H9 (cell line): ENCODE measurements at regions not wholly inside any gene's neighbourhood (a gene's known extent, or its start where the extent isn't known, plus 50 kb on each side); places are given as distances from the start of the nearest gene placed in this dataset.

Source experiments
- DNase-seq: peaks from one replicate; pipeline ENCODE4 v3.0.0-alpha.2; 2017
- H2AFZ ChIP-seq: one replicate; pipeline ENCODE4 v1.6.1; 2013; ENCODE audit warnings: mild to moderate bottlenecking, low read length, control low read depth, moderate library complexity
- H2AK5ac ChIP-seq: 2 replicates; pipeline ENCODE4 v1.6.1; 2013; ENCODE audit warnings: low read length, control low read depth, mixed read lengths; ENCODE audit not compliant: insufficient read length
- H2BK120ac ChIP-seq: one replicate; pipeline ENCODE4 v1.6.1; 2013; ENCODE audit warnings: low read depth, mild to moderate bottlenecking, low read length, control low read depth, inconsistent platforms; ENCODE audit not compliant: poor library complexity, severe bottlenecking
- H2BK12ac ChIP-seq: 2 replicates; pipeline ENCODE4 v1.6.1; 2013; ENCODE audit warnings: low read length, control low read depth, mixed read lengths, low read depth; ENCODE audit not compliant: insufficient read length
- H2BK15ac ChIP-seq: 2 replicates; pipeline ENCODE4 v1.6.1; 2013; ENCODE audit warnings: low read depth, low read length, control low read depth
- H2BK20ac ChIP-seq: one replicate; pipeline ENCODE4 v1.6.1; 2013; ENCODE audit warnings: low read depth, mild to moderate bottlenecking, low read length, control low read depth, inconsistent platforms; ENCODE audit not compliant: poor library complexity, severe bottlenecking
- H2BK5ac ChIP-seq: 2 replicates; pipeline ENCODE4 v1.6.1; 2013; ENCODE audit warnings: low read length, control low read depth, mixed read lengths; ENCODE audit not compliant: insufficient read length
- H3K14ac ChIP-seq: 2 replicates; pipeline ENCODE4 v1.6.1; 2013; ENCODE audit warnings: low read length, control low read depth; ENCODE audit not compliant: insufficient read depth
- H3K18ac ChIP-seq: 2 replicates; pipeline ENCODE4 v1.6.1; 2013; ENCODE audit warnings: low read depth, mild to moderate bottlenecking, mixed read lengths, low read length, control low read depth; ENCODE audit not compliant: insufficient read length
- H3K23ac ChIP-seq: 2 replicates; pipeline ENCODE4 v1.6.1; 2013; ENCODE audit warnings: low read length, control low read depth, mixed read lengths, low read depth; ENCODE audit not compliant: insufficient read length
- H3K23me2 ChIP-seq: 2 replicates; pipeline ENCODE4 v1.6.1; 2013; ENCODE audit warnings: low read depth, mild to moderate bottlenecking, mixed read lengths, low read length, control low read depth; ENCODE audit not compliant: insufficient read length, poor library complexity, severe bottlenecking
- H3K27ac ChIP-seq: 2 replicates; pipeline ENCODE4 v1.5.1; 2013; ENCODE audit warnings: low read length, control low read depth, mixed read lengths, low read depth; ENCODE audit not compliant: insufficient read length
- H3K27me3 ChIP-seq: 2 replicates; pipeline ENCODE4 v1.6.1; 2013; ENCODE audit warnings: low read length, control low read depth, inconsistent platforms; ENCODE audit not compliant: insufficient read depth
- H3K4ac ChIP-seq: 2 replicates; pipeline ENCODE4 v1.6.1; 2013; ENCODE audit warnings: low read depth, mild to moderate bottlenecking, control low read depth, inconsistent platforms, low read length, moderate library complexity
- H3K4me1 ChIP-seq: 2 replicates; pipeline ENCODE4 v1.6.1; 2013; ENCODE audit warnings: low read length, control low read depth, inconsistent platforms; ENCODE audit not compliant: insufficient read depth
- H3K4me2 ChIP-seq: 2 replicates; pipeline ENCODE4 v1.6.1; 2013; ENCODE audit warnings: low read length, control low read depth, mixed read lengths; ENCODE audit not compliant: insufficient read length, insufficient read depth
- H3K56ac ChIP-seq: 2 replicates; pipeline ENCODE4 v1.6.1; 2013; ENCODE audit warnings: low read depth, mild to moderate bottlenecking, mixed read lengths, low read length, control low read depth; ENCODE audit not compliant: insufficient read length
- H3K79me1 ChIP-seq: 2 replicates; pipeline ENCODE4 v1.6.1; 2013; ENCODE audit warnings: low read depth, mild to moderate bottlenecking, moderate library complexity, low read length, control low read depth, inconsistent platforms; ENCODE audit not compliant: insufficient read depth, poor library complexity, severe bottlenecking
- H3K79me2 ChIP-seq: 2 replicates; pipeline ENCODE4 v1.6.1; 2013; ENCODE audit warnings: low read length, control low read depth, inconsistent platforms; ENCODE audit not compliant: insufficient read depth
- H3K9ac ChIP-seq: 2 replicates; pipeline ENCODE4 v1.6.1; 2013; ENCODE audit warnings: low read length, control low read depth, mixed read lengths; ENCODE audit not compliant: insufficient read length; ENCODE audit errors: extremely low read depth
- H3K9me3 ChIP-seq: one replicate; pipeline ENCODE4 v1.6.1; 2013; ENCODE audit warnings: low read depth, low read length, inconsistent platforms; ENCODE audit not compliant: control insufficient read depth
- H3T11ph ChIP-seq: one replicate; pipeline ENCODE4 v1.6.1; 2013; ENCODE audit warnings: mild to moderate bottlenecking, low read length, control low read depth, inconsistent platforms
- H4K20me1 ChIP-seq: one replicate; pipeline ENCODE4 v1.6.1; 2013; ENCODE audit not compliant: control insufficient read depth, insufficient read length, insufficient read depth
- H4K5ac ChIP-seq: 2 replicates; pipeline ENCODE4 v1.6.1; 2013; ENCODE audit warnings: low read depth, mild to moderate bottlenecking, mixed read lengths, low read length, control low read depth; ENCODE audit not compliant: insufficient read length
- H4K8ac ChIP-seq: replicated peaks from 2 replicates; pipeline ENCODE4 v1.6.1; 2013; ENCODE audit warnings: low read length, control low read depth, mixed read lengths, low read depth; ENCODE audit not compliant: insufficient read length
- H4K91ac ChIP-seq: 2 replicates; pipeline ENCODE4 v1.6.1; 2013; ENCODE audit warnings: low read depth, mild to moderate bottlenecking, moderate library complexity, mixed read lengths, low read length, control low read depth; ENCODE audit not compliant: insufficient read length
- H3K27ac Mint-ChIP-seq, 3 experiments: 2 replicates in 2 of 3; 3 replicates in 1 of 3; pipeline ENCODE4 v1.8.0; 2020 to 2021; ENCODE audit warnings: mixed read lengths in 3 of 3, mild to moderate bottlenecking in 1 of 3, moderate library complexity in 1 of 3
- H3K27me3 Mint-ChIP-seq: 2 replicates; pipeline ENCODE4 v1.8.0; 2021; ENCODE audit warnings: low read depth, mild to moderate bottlenecking, moderate library complexity, mixed read lengths
- H3K36me3 Mint-ChIP-seq, 3 experiments: 2 replicates in 2 of 3; 3 replicates in 1 of 3; pipeline ENCODE4 v1.8.0; 2020 to 2021; ENCODE audit warnings: low read depth in 3 of 3, mixed read lengths in 3 of 3; ENCODE audit not compliant: insufficient read depth in 1 of 3
- H3K4me1 Mint-ChIP-seq, 2 experiments: 2 replicates each; pipeline ENCODE4 v1.8.0; 2020; ENCODE audit warnings: mixed read lengths in 2 of 2
- H3K4me3 Mint-ChIP-seq, 2 experiments: 2 replicates in 1 of 2; 3 replicates in 1 of 2; pipeline ENCODE4 v1.8.0; 2020 to 2021; ENCODE audit warnings: mild to moderate bottlenecking in 2 of 2, mixed read lengths in 2 of 2, moderate library complexity in 1 of 2
- H3K9me3 Mint-ChIP-seq, 2 experiments: 2 replicates in 1 of 2; 3 replicates in 1 of 2; pipeline ENCODE4 v1.8.0; 2020; ENCODE audit warnings: mild to moderate bottlenecking in 2 of 2, mixed read lengths in 2 of 2, moderate library complexity in 1 of 2
- CTCF ChIP-seq: fragments of 200-600 bp; sonication (generic); conservative IDR thresholded peaks from 3 replicates; pipeline ENCODE4 v1.8.0; 2021; ENCODE audit warnings: antibody characterized with exemption, mild to moderate bottlenecking
- WGBS: extraction: QIAGEN DNeasy Blood & Tissue Kit; methylation state at CpG from one replicate; pipeline ENCODE4 v1.1.7; 2013; ENCODE audit warnings: missing lambda C conversion rate, low lambda C conversion rate, mixed read lengths; ENCODE audit not compliant: insufficient read length; ENCODE audit errors: extremely low coverage; 5-methylcytosine and 5-hydroxymethylcytosine counted together

- Histone ChIP-seq H3K14ac (no peak overlapping the region), H3K4me1 (no peaks in the 10 kb centered on the region), H3K27ac (no peak overlapping the region), H3K56ac (no peak overlapping the region), H3K9me3 (no peaks in the 10 kb centered on the region), H3K9ac (no peak overlapping the region), H4K8ac (no peak overlapping the region), H3K23me2 (no peaks in the 10 kb centered on the region), H3K4ac (no peak overlapping the region), H2AFZ (no peak overlapping the region), H2BK15ac (no peak overlapping the region), H3K79me2 (no peaks in the 10 kb centered on the region), H2BK12ac (no peak overlapping the region), H2BK20ac (no peak overlapping the region), H4K20me1 (no peaks in the 10 kb centered on the region), H3K18ac (no peak overlapping the region), H2BK120ac (no peak overlapping the region), H3T11ph (no peak overlapping the region), H3K79me1 (no peaks in the 10 kb centered on the region), H2BK5ac (no peak overlapping the region), H4K91ac (no peak overlapping the region), H3K23ac (no peak overlapping the region), H3K4me2 (no peak overlapping the region), H2AK5ac (no peak overlapping the region), H4K5ac (no peak overlapping the region), H3K27me3 (no peaks in the 10 kb centered on the region)
- no peak for TF ChIP-seq CTCF
- no peaks in the 10 kb centered on the region for H3K9me3 Mint-ChIP-seq
- no peak overlapping the region; a peak in 1 of 7 replicates for H3K27ac Mint-ChIP-seq
- H3K4me3 Mint-ChIP-seq, result no peak overlapping the region
- DNase-seq, result no peak
- H3K4me1 Mint-ChIP-seq, result peaks cover 12 to 13% of the 10 kb centered on the region in 2 experiments
- no peaks in the 10 kb centered on the region for H3K36me3 Mint-ChIP-seq
- H3K27me3 Mint-ChIP-seq, result no peaks in the 10 kb centered on the region
- no CpG with 5 or more reads among the region's 9 CpGs for WGBS
These were observed 95.5 kb downstream of the ARF6 start for GRCh38 chr14:49988080-49988990.
